ENCODE measurements at regions not wholly inside any gene's neighbourhood (a gene's known extent, or its start where the extent isn't known, plus 50 kb on each side); places are given as distances from the start of the nearest gene placed in this dataset.
"Not testable (repeated sequence)": the region's sequence is repeated elsewhere in the genome, so short reads cannot be mapped to it uniquely, and the experiment has no call there.

DNA sequence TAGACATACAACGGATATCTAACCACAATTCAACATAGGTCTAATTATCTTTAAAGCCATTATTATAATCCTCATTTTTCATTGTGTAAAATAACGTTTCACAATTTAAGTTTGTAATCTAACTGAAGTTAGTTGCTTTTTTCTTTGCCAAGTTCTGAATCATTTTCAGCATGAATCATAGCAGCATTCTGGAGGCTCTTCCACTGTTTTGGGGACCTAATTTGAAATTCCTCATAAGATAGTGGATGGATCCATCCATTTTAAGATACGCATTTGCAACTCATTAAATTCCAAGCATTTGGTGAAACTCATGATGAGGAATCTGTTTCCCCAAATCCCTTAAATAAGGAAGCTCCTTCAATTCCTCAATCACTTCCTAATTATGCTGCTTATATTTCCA, 447.1 kb upstream of the CDH10 start:
- TF ChIP-seq, protein P1, sequence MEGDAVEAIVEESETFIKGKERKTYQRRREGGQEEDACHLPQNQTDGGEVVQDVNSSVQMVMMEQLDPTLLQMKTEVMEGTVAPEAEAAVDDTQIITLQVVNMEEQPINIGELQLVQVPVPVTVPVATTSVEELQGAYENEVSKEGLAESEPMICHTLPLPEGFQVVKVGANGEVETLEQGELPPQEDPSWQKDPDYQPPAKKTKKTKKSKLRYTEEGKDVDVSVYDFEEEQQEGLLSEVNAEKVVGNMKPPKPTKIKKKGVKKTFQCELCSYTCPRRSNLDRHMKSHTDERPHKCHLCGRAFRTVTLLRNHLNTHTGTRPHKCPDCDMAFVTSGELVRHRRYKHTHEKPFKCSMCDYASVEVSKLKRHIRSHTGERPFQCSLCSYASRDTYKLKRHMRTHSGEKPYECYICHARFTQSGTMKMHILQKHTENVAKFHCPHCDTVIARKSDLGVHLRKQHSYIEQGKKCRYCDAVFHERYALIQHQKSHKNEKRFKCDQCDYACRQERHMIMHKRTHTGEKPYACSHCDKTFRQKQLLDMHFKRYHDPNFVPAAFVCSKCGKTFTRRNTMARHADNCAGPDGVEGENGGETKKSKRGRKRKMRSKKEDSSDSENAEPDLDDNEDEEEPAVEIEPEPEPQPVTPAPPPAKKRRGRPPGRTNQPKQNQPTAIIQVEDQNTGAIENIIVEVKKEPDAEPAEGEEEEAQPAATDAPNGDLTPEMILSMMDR (IDR thresholded peaks at IDR 0.05; ENCODE audit: unreplicated experiment): no peak
- Mint-ChIP-seq H3K27ac (no peak overlapping the region), H3K27me3 (no peaks in the 10 kb centered on the region), H3K4me1 (ENCODE audit: low read depth) (no peaks in the 10 kb centered on the region), H3K9me3 (ENCODE audit: low read depth) (no peaks in the 10 kb centered on the region), H3K36me3 (ENCODE audit: insufficient read depth) (no peaks in the 10 kb centered on the region), H3K4me3 (ENCODE audit: low read depth) (no peak overlapping the region)
- DNase-seq (ENCODE audit: low spot score, unreplicated experiment): no peak

DNA sequence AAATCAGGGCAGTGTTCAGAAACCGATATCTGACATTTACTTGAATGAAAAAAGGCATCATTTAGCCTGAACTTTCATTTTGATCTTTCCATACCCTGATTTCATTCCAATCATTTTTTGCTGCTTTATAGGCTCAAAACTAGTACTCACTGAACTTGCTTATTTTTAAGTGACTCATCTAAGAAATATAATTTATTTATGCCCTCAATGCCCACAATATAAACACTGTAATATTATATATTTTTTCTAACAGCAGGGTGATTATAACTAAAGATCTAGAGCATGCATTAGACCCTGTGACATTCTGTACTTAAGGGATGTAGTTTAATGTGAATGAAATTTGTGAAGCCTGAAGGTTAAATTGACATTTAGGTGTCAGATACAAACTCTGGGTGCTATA, 446.1 kb upstream of the CDH10 start:
- DNase-seq (ENCODE audit: low spot score, unreplicated experiment): no peak
- Mint-ChIP-seq H3K4me3 (ENCODE audit: low read depth) (no peak overlapping the region), H3K27ac (no peak overlapping the region)

DNA sequence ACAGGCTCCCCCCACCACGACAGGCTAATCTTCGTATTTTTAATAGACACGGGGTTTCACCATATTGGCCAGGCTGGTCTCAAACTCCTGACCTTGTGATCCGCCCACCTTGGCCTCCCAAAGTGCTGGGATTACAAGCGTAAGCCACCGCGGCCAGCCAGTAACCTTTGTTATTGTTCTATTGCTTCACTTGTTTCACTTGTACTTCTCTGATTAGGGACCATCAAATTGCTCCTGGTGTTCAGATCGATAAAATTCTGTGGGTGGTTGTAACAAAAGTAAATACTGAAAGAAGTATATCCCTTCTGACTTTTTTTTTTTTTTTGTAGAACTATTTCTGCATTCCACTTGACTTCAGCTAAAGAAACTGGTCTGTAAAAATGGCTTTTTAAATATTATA, 445.5 kb upstream of the CDH10 start:
- H3K4me1 Mint-ChIP-seq (ENCODE audit: low read depth): no peaks in the 10 kb centered on the region
- H3K36me3 Mint-ChIP-seq (ENCODE audit: insufficient read depth): no peaks in the 10 kb centered on the region
- no peak overlapping the region for H3K27ac Mint-ChIP-seq
- no peaks in the 10 kb centered on the region for H3K27me3 Mint-ChIP-seq
- no peak overlapping the region for H3K4me3 Mint-ChIP-seq (ENCODE audit: low read depth)
- H3K9me3 Mint-ChIP-seq (ENCODE audit: low read depth): no peaks in the 10 kb centered on the region
- TF ChIP-seq, protein P1 (IDR thresholded peaks at IDR 0.05; ENCODE audit: unreplicated experiment): no peak
- DNase-seq (ENCODE audit: low spot score, unreplicated experiment): no peak

More for the DNA sequence above, 446.1 kb upstream of the CDH10 start:
- TF ChIP-seq, protein P1 (IDR thresholded peaks at IDR 0.05; ENCODE audit: unreplicated experiment): no peak
- H3K27me3 Mint-ChIP-seq: no peaks in the 10 kb centered on the region
- H3K4me1 Mint-ChIP-seq (ENCODE audit: low read depth): no peaks in the 10 kb centered on the region
- no peaks in the 10 kb centered on the region for H3K9me3 Mint-ChIP-seq (ENCODE audit: low read depth)
- no peaks in the 10 kb centered on the region for H3K36me3 Mint-ChIP-seq (ENCODE audit: insufficient read depth)

DNA sequence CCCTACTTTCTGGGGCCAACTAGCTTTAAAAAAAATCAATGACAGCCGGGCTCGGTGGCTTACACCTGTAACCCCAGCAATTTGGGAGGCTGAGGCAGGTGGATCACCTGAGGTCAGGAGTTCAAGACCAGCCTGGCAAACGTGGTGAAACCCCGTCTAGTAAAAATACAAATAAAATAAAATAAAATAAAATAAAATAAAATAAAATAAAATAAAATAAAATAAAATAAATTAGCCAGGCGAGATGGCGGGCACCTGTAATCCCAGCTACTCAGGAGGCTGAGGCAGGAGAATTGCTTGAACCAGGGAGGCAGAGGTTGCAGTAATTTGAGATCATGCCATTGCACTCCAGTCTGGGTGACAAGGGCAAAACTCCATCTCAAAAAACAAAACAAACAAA, 443.9 kb upstream of the CDH10 start:
- H3K36me3 Mint-ChIP-seq (ENCODE audit: insufficient read depth); DNase-seq (ENCODE audit: low spot score, unreplicated experiment); H3K27ac Mint-ChIP-seq; H3K27me3 Mint-ChIP-seq; H3K4me1 Mint-ChIP-seq (ENCODE audit: low read depth); H3K9me3 Mint-ChIP-seq (ENCODE audit: low read depth); H3K4me3 Mint-ChIP-seq (ENCODE audit: low read depth): not testable (repeated sequence)

DNA sequence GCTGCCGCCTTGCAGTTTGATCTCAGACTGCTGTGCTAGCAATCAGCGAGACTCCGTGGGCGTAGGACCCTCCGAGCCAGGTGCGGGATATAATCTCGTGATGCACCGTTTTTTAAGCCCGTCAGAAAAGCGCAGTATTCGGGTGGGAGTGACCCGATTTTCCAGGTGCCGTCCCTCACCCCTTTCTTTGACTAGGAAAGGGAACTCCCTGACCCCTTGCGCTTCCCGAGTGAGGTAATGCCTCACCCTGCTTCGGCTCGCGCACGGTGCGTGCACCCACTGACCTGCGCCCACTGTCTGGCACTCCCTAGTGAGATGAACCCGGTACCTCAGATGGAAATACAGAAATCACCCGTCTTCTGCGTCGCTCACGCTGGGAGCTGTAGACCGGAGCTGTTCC, 438.5 kb upstream of the CDH10 start:
- Mint-ChIP-seq H3K27ac (peak overlapping the region; percentile 45), H3K4me3 (ENCODE audit: low read depth) (peak overlapping the region; percentile 61)
- not testable (repeated sequence) for H3K4me1 Mint-ChIP-seq (ENCODE audit: low read depth); H3K36me3 Mint-ChIP-seq (ENCODE audit: insufficient read depth); H3K9me3 Mint-ChIP-seq (ENCODE audit: low read depth); H3K27me3 Mint-ChIP-seq; DNase-seq (ENCODE audit: low spot score, unreplicated experiment)

DNA sequence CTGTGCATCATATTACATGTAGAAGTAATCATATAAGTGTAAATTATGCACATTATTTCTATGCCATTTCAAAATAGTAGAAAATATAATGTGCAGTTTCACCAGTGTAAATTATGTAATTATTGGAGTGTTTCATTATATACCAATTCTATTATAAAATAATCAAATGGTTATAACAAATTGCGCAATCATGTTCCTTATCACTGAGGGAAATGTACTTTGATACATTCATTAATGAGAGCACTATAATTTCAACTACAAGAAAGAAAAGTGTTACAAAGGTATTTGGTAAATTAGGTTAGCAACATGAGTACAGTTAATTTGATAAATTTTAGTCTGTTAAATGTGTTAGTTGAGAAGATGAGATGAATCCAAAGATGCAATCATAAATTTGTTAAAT, 421.5 kb upstream of the CDH10 start:
- Mint-ChIP-seq H3K27me3 (no peaks in the 10 kb centered on the region), H3K36me3 (ENCODE audit: insufficient read depth) (no peaks in the 10 kb centered on the region), H3K4me3 (ENCODE audit: low read depth) (no peak overlapping the region), H3K9me3 (ENCODE audit: low read depth) (no peaks in the 10 kb centered on the region), H3K27ac (no peak overlapping the region), H3K4me1 (ENCODE audit: low read depth) (peaks cover 3% of the 10 kb centered on the region)
- DNase-seq (ENCODE audit: low spot score, unreplicated experiment): no peak
- TF ChIP-seq, protein P1 (IDR thresholded peaks at IDR 0.05; ENCODE audit: unreplicated experiment): no peak
